Keratinocyte (primary cell): ENCODE measurements at regions not wholly inside any gene's neighbourhood (a gene's known extent, or its start where the extent isn't known, plus 50 kb on each side); places are given as distances from the start of the nearest gene placed in this dataset.

Source experiments
- DNase-seq: peaks from one replicate; pipeline ENCODE4 v3.0.0-alpha.2; 2011; ENCODE audit warnings: low read depth, missing footprints, low spot score
- FAIRE-seq: peaks from 2 replicates; lab custom pipeline; 2011; peaks lifted over from hg19 to GRCh38; lab: Jason Lieb, UNC
- H2AFZ ChIP-seq: 2 replicates; pipeline ENCODE4 v1.6.0; 2012; ENCODE audit warnings: low read length, control low read depth, inconsistent platforms; ENCODE audit not compliant: control insufficient read depth
- H3K27ac ChIP-seq: 2 replicates; pipeline ENCODE4 v1.5.1; 2011; ENCODE audit warnings: low read length; ENCODE audit not compliant: control insufficient read depth, insufficient read depth
- H3K27me3 ChIP-seq: 3 replicates; pipeline ENCODE4 v1.6.0; 2011; ENCODE audit warnings: low read length; ENCODE audit not compliant: control insufficient read depth, insufficient read depth; ENCODE audit errors: extremely low read depth
- H3K36me3 ChIP-seq, 2 experiments: 2 replicates in 1 of 2; 3 replicates in 1 of 2; pipeline ENCODE4 v1.5.1; 2011; ENCODE audit warnings: low read length in 2 of 2, mild to moderate bottlenecking in 1 of 2; ENCODE audit not compliant: control insufficient read depth in 2 of 2, insufficient read depth in 2 of 2; ENCODE audit errors: extremely low read depth in 1 of 2
- H3K4me1 ChIP-seq: 3 replicates; pipeline ENCODE4 v1.5.1; 2011; ENCODE audit warnings: low read length; ENCODE audit not compliant: control insufficient read depth, insufficient read depth; ENCODE audit errors: extremely low read depth
- H3K4me2 ChIP-seq: 3 replicates; pipeline ENCODE4 v1.6.0; 2011; ENCODE audit warnings: low read depth, low read length; ENCODE audit not compliant: control insufficient read depth, insufficient read depth; ENCODE audit errors: extremely low read depth
- H3K4me3 ChIP-seq, 3 experiments: fragments of 200-600 bp in 1 of 3; sonication (generic) in 1 of 3; 2 replicates in 2 of 3; 3 replicates in 1 of 3; pipeline ENCODE4 v1.5.1; 2011 to 2016; ENCODE audit warnings: low read length in 3 of 3, mild to moderate bottlenecking in 3 of 3, control low read depth in 2 of 3, inconsistent platforms in 1 of 3, low read depth in 1 of 3, mixed read lengths in 1 of 3, mixed run types in 1 of 3, moderate library complexity in 1 of 3; ENCODE audit not compliant: control insufficient read depth in 2 of 3, insufficient read depth in 2 of 3; ENCODE audit errors: extremely low read depth in 1 of 3
- H3K79me2 ChIP-seq: 2 replicates; pipeline ENCODE4 v1.6.0; 2012; ENCODE audit warnings: low read length; ENCODE audit not compliant: control insufficient read depth, insufficient read depth
- H3K9ac ChIP-seq: 3 replicates; pipeline ENCODE4 v1.6.0; 2011; ENCODE audit warnings: low read length; ENCODE audit not compliant: control insufficient read depth, insufficient read depth; ENCODE audit errors: extremely low read depth
- H3K9me1 ChIP-seq: 3 replicates; pipeline ENCODE4 v1.6.0; 2011; ENCODE audit warnings: low read length; ENCODE audit not compliant: control insufficient read depth, insufficient read depth; ENCODE audit errors: extremely low read depth
- H3K9me3 ChIP-seq: 2 replicates; pipeline ENCODE4 v1.5.1; 2012; ENCODE audit warnings: low read depth, low read length; ENCODE audit not compliant: control insufficient read depth
- H4K20me1 ChIP-seq: 3 replicates; pipeline ENCODE4 v1.6.0; 2011; ENCODE audit warnings: low read length; ENCODE audit not compliant: control insufficient read depth, insufficient read depth; ENCODE audit errors: extremely low read depth
- EZH2 ChIP-seq: IDR thresholded peaks from one replicate; pipeline ENCODE4 v1.6.1; 2012; ENCODE audit warnings: inconsistent platforms, mild to moderate bottlenecking, low read length, moderate library complexity
- dilution Hi-C: fragments of 300-500 bp; cut with MboI; formaldehyde crosslinking; loops from one replicate; pipeline ENCODE4 v1.7.0; 2020; ENCODE audit warnings: low sequenced_read_pairs; ENCODE audit not compliant: extremely low pct_ligation_motif_present
- TF ChIP-seq, protein P1 (sequence below), 3 experiments: IDR thresholded peaks in 1 of 3; conservative IDR thresholded peaks in 1 of 3; optimal IDR thresholded peaks in 1 of 3; 2 replicates in 2 of 3; 3 replicates in 1 of 3; pipeline versions ENCODE3 to v1.5.1; 2011; ENCODE audit warnings: low read length in 3 of 3, mild to moderate bottlenecking in 3 of 3, moderate library complexity in 2 of 3, control low read depth in 1 of 3, inconsistent platforms in 1 of 3; ENCODE audit not compliant: insufficient read depth in 2 of 3; ENCODE audit errors: extremely low read depth in 1 of 3

DNA sequence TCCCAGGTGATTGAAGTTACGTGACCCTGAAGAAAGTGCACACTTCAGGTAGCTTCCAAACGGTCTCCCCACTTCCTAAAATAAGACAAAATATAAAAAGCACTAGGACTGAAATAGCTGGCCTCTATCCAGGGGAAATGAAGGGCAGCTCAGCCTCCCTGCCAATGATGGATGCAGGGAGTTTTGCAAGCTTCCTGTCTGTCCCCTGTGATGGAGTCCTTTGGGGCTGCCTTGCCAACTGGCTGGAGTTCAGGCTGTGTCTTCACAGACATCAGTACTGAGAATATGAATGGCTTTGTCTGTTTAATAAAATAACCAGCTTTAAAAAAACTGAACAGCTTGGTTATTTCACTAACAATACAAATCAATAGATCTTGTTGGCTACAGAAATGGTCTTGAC is 101.4 kb upstream of the GPR12 start:
- H3K9me1 ChIP-seq, result no peaks in the 10 kb centered on the region
- no peak overlapping the region for H2AFZ ChIP-seq
- dilution Hi-C loops, result no loop called here
- TF ChIP-seq EZH2, result no peak
- TF ChIP-seq, protein P1, sequence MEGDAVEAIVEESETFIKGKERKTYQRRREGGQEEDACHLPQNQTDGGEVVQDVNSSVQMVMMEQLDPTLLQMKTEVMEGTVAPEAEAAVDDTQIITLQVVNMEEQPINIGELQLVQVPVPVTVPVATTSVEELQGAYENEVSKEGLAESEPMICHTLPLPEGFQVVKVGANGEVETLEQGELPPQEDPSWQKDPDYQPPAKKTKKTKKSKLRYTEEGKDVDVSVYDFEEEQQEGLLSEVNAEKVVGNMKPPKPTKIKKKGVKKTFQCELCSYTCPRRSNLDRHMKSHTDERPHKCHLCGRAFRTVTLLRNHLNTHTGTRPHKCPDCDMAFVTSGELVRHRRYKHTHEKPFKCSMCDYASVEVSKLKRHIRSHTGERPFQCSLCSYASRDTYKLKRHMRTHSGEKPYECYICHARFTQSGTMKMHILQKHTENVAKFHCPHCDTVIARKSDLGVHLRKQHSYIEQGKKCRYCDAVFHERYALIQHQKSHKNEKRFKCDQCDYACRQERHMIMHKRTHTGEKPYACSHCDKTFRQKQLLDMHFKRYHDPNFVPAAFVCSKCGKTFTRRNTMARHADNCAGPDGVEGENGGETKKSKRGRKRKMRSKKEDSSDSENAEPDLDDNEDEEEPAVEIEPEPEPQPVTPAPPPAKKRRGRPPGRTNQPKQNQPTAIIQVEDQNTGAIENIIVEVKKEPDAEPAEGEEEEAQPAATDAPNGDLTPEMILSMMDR (optimal IDR thresholded peaks at IDR 0.05 in 1 of 3, IDR thresholded peaks at IDR 0.05 in 1 of 3, conservative IDR thresholded peaks at IDR 0.05 in 1 of 3; ENCODE audit: extremely low read depth in 1 of 3, insufficient read depth in 2 of 3, low read length in 3 of 3), result no peak
- no peaks in the 10 kb centered on the region for H3K36me3 ChIP-seq
- no peak overlapping the region for H3K4me3 ChIP-seq
- no peak overlapping the region for H3K9ac ChIP-seq
- no peak overlapping the region for H3K27ac ChIP-seq
- FAIRE-seq (no peak), DNase-seq (no peak)
- no peaks in the 10 kb centered on the region for H3K4me1 ChIP-seq
- no peaks in the 10 kb centered on the region for H3K9me3 ChIP-seq
- H3K4me2 ChIP-seq, result no peak overlapping the region
- no peaks in the 10 kb centered on the region for H3K27me3 ChIP-seq
- H4K20me1 ChIP-seq, result no peaks in the 10 kb centered on the region
- H3K79me2 ChIP-seq, result no peaks in the 10 kb centered on the region

DNA sequence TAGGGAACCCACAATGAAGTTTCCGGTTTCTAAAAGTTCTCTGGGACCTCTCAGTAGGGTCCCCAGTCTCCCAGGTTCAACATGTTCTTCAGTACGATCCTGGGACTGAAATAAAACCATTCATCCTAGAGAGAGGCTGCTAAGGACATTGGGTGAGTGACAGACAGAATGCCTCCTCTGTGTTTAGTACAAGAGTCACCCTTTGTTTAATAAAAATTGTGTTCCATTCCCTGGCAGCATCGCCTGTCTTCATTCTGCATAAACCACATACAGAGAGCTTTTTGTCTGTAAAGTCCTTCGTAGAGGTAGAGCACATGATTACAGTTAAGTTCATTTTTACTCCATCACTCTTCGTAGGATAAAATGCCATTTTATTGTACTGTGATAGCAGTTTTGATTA is 95.3 kb upstream of the GPR12 start:
- FAIRE-seq (no peak), DNase-seq (no peak)
- no peaks in the 10 kb centered on the region for H4K20me1 ChIP-seq
- no peak overlapping the region for H3K9ac ChIP-seq
- H3K9me3 ChIP-seq, result no peaks in the 10 kb centered on the region
- no peaks in the 10 kb centered on the region for H3K4me1 ChIP-seq
- no peaks in the 10 kb centered on the region for H3K79me2 ChIP-seq
- no peaks in the 10 kb centered on the region for H3K36me3 ChIP-seq
- H3K4me3 ChIP-seq, result no peak overlapping the region
- no peak overlapping the region for H3K27ac ChIP-seq
- H3K4me2 ChIP-seq, result no peak overlapping the region
- no peaks in the 10 kb centered on the region for H3K9me1 ChIP-seq
- TF ChIP-seq, protein P1 (optimal IDR thresholded peaks at IDR 0.05 in 1 of 3, IDR thresholded peaks at IDR 0.05 in 1 of 3, conservative IDR thresholded peaks at IDR 0.05 in 1 of 3; ENCODE audit: extremely low read depth in 1 of 3, insufficient read depth in 2 of 3, low read length in 3 of 3), result no peak
- TF ChIP-seq EZH2, result no peak
- H2AFZ ChIP-seq, result no peak overlapping the region
- H3K27me3 ChIP-seq, result no peaks in the 10 kb centered on the region
- dilution Hi-C loops, result no loop called here
